ENCODE measurements at regions not wholly inside any gene's neighbourhood (a gene's known extent, or its start where the extent isn't known, plus 50 kb on each side); places are given as distances from the start of the nearest gene placed in this dataset.

GRCh38 chr4:54384152-54384551 lies 155.1 kb downstream of the PDGFRA start:
- DNase-seq (ENCODE audit: low read depth in 4 of 6, low spot score in 6 of 6), result no peak
- no peak overlapping the region for H3K4me3 ChIP-seq (ENCODE audit: low read depth, low read length)
- H3K27me3 ChIP-seq (ENCODE audit: control insufficient read depth, insufficient read depth, low read length), result no peaks in the 10 kb centered on the region
- H3K4me1 ChIP-seq (ENCODE audit: control insufficient read depth, insufficient read depth, low read length), result peaks cover 9% of the 10 kb centered on the region
- no peaks in the 10 kb centered on the region for H3K36me3 ChIP-seq (ENCODE audit: control insufficient read depth, insufficient read depth, low read length)
- H3K9me3 ChIP-seq (ENCODE audit: control insufficient read depth, insufficient read depth, low read length), result no peaks in the 10 kb centered on the region
- WGBS (ENCODE audit: insufficient coverage), result 93% methylated on average over 5 of the region's 5 CpGs
- no peak overlapping the region for H3K27ac ChIP-seq (ENCODE audit: low read depth, low read length)

GRCh38 chr4:54384563-54384962 lies 155.5 kb downstream of the PDGFRA start:
- Histone ChIP-seq H3K27me3 (ENCODE audit: control insufficient read depth, insufficient read depth, low read length) (no peaks in the 10 kb centered on the region), H3K4me1 (ENCODE audit: control insufficient read depth, insufficient read depth, low read length) (peaks cover 9% of the 10 kb centered on the region), H3K27ac (ENCODE audit: low read depth, low read length) (no peak overlapping the region), H3K4me3 (ENCODE audit: low read depth, low read length) (no peak overlapping the region), H3K36me3 (ENCODE audit: control insufficient read depth, insufficient read depth, low read length) (no peaks in the 10 kb centered on the region), H3K9me3 (ENCODE audit: control insufficient read depth, insufficient read depth, low read length) (no peaks in the 10 kb centered on the region)
- peak in 2 of 6 donors; percentile 45 to 55 for DNase-seq (ENCODE audit: low read depth in 4 of 6, low spot score in 6 of 6)
- 89% methylated on average over 2 of the region's 6 CpGs for WGBS (ENCODE audit: insufficient coverage)

DNA sequence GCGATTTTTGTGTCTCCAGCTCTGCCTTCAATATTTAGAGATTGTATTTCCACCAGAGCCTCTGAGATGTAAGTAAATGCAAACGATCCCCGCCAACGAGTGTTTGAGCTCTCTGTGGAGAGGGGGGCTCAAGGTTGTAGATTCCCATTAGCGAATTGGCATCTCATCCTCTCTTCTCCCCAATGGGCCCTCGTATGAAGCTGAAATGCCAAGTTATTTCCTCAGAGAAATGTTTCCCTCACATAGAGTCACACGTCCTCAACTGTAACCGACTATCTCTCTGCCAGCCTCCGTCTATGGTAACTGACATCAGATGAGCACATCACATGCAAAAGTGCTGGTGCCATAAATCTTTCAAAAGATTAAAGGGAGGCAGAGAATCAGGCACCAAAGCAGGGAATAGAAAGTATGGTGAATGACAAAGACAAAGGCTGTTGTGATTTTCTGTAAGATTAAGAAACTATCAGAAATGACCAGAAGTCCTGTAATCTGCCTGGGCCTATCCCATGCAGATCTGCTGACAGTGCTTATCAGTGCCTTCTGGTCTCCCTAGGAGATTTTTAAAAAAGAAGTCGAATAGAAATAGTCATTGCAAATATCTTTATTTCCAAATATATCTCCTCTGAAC lies 157.1 kb downstream of the PDGFRA start:
- WGBS (ENCODE audit: insufficient coverage), result 72% methylated on average over 4 of the region's 10 CpGs
- Histone ChIP-seq H3K4me3 (ENCODE audit: low read depth, low read length) (no peak overlapping the region), H3K4me1 (ENCODE audit: control insufficient read depth, insufficient read depth, low read length) (peaks cover 9% of the 10 kb centered on the region), H3K36me3 (ENCODE audit: control insufficient read depth, insufficient read depth, low read length) (no peaks in the 10 kb centered on the region), H3K9me3 (ENCODE audit: control insufficient read depth, insufficient read depth, low read length) (no peaks in the 10 kb centered on the region), H3K27me3 (ENCODE audit: control insufficient read depth, insufficient read depth, low read length) (no peaks in the 10 kb centered on the region), H3K27ac (ENCODE audit: low read depth, low read length) (no peak overlapping the region)
- DNase-seq (ENCODE audit: low read depth in 4 of 6, low spot score in 6 of 6), result peak in 1 of 6 donors; percentile 38

- DNase-seq (ENCODE audit: low read depth in 4 of 6, low spot score in 6 of 6), result no peak
- WGBS (ENCODE audit: insufficient coverage), result 100% methylated on average over 1 of the region's 1 CpG
- no peaks in the 10 kb centered on the region for H3K9me3 ChIP-seq (ENCODE audit: control insufficient read depth, insufficient read depth, low read length)
Observed at GRCh38 chr4:54386693-54387092, 157.6 kb downstream of the PDGFRA start.

GRCh38 chr4:54390670-54391069 lies 161.6 kb downstream of the PDGFRA start:
- Histone ChIP-seq H3K27me3 (ENCODE audit: control insufficient read depth, insufficient read depth, low read length) (no peaks in the 10 kb centered on the region), H3K4me1 (ENCODE audit: control insufficient read depth, insufficient read depth, low read length) (no peaks in the 10 kb centered on the region), H3K36me3 (ENCODE audit: control insufficient read depth, insufficient read depth, low read length) (no peaks in the 10 kb centered on the region), H3K4me3 (ENCODE audit: low read depth, low read length) (no peak overlapping the region), H3K9me3 (ENCODE audit: control insufficient read depth, insufficient read depth, low read length) (no peaks in the 10 kb centered on the region), H3K27ac (ENCODE audit: low read depth, low read length) (no peak overlapping the region)
- WGBS (ENCODE audit: insufficient coverage), result no CpG with 5 or more reads among the region's 3 CpGs
- DNase-seq (ENCODE audit: low read depth in 4 of 6, low spot score in 6 of 6), result no peak

More at GRCh38 chr4:54386693-54387092, 157.6 kb downstream of the PDGFRA start:
- no peaks in the 10 kb centered on the region for H3K27me3 ChIP-seq (ENCODE audit: control insufficient read depth, insufficient read depth, low read length)
- no peak overlapping the region for H3K27ac ChIP-seq (ENCODE audit: low read depth, low read length)
- H3K4me3 ChIP-seq (ENCODE audit: low read depth, low read length), result no peak overlapping the region
- H3K36me3 ChIP-seq (ENCODE audit: control insufficient read depth, insufficient read depth, low read length), result no peaks in the 10 kb centered on the region
- H3K4me1 ChIP-seq (ENCODE audit: control insufficient read depth, insufficient read depth, low read length), result peaks cover 9% of the 10 kb centered on the region

GRCh38 chr4:54391104-54391503 lies 162.0 kb downstream of the PDGFRA start:
- H3K9me3 ChIP-seq (ENCODE audit: control insufficient read depth, insufficient read depth, low read length), result no peaks in the 10 kb centered on the region
- H3K36me3 ChIP-seq (ENCODE audit: control insufficient read depth, insufficient read depth, low read length), result no peaks in the 10 kb centered on the region
- no peak for DNase-seq (ENCODE audit: low read depth in 4 of 6, low spot score in 6 of 6)
- 30% methylated on average over 1 of the region's 3 CpGs for WGBS (ENCODE audit: insufficient coverage)
- H3K4me3 ChIP-seq (ENCODE audit: low read depth, low read length), result no peak overlapping the region
- no peak overlapping the region for H3K27ac ChIP-seq (ENCODE audit: low read depth, low read length)
- no peaks in the 10 kb centered on the region for H3K4me1 ChIP-seq (ENCODE audit: control insufficient read depth, insufficient read depth, low read length)
- H3K27me3 ChIP-seq (ENCODE audit: control insufficient read depth, insufficient read depth, low read length), result no peaks in the 10 kb centered on the region

DNA sequence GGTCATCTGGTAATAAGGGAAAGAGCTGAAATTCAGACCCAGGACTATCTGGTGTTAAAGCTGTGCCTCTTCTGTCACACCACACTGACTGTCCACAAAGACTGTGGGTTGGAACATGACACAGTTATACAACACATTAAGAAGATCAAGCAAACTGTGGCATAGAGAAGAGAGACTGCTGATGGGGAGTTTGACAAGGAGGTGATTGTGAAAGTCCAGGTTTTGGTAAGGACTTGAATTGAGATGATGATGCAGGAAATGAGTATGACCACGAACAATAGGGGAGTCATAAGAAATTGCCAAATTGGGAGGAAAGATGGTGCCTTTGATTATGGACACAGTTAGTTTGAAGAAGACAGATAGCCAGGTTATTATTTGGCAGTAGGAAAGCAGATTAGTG lies 163.4 kb downstream of the PDGFRA start:
- H3K4me1 ChIP-seq (ENCODE audit: control insufficient read depth, insufficient read depth, low read length), result no peaks in the 10 kb centered on the region
- 67% methylated on average over 1 of the region's 1 CpG for WGBS (ENCODE audit: insufficient coverage)
- no peak overlapping the region for H3K27ac ChIP-seq (ENCODE audit: low read depth, low read length)
- H3K27me3 ChIP-seq (ENCODE audit: control insufficient read depth, insufficient read depth, low read length), result no peaks in the 10 kb centered on the region
- no peaks in the 10 kb centered on the region for H3K9me3 ChIP-seq (ENCODE audit: control insufficient read depth, insufficient read depth, low read length)
- no peak overlapping the region for H3K4me3 ChIP-seq (ENCODE audit: low read depth, low read length)
- no peaks in the 10 kb centered on the region for H3K36me3 ChIP-seq (ENCODE audit: control insufficient read depth, insufficient read depth, low read length)
- no peak for DNase-seq (ENCODE audit: low read depth in 4 of 6, low spot score in 6 of 6)

GRCh38 chr4:54393243-54393642 lies 164.2 kb downstream of the PDGFRA start:
- peak in 1 of 6 donors; percentile 47 for DNase-seq (ENCODE audit: low read depth in 4 of 6, low spot score in 6 of 6)
- H3K36me3 ChIP-seq (ENCODE audit: control insufficient read depth, insufficient read depth, low read length), result no peaks in the 10 kb centered on the region
- no peak overlapping the region for H3K27ac ChIP-seq (ENCODE audit: low read depth, low read length)
- H3K4me3 ChIP-seq (ENCODE audit: low read depth, low read length), result no peak overlapping the region
- no peaks in the 10 kb centered on the region for H3K4me1 ChIP-seq (ENCODE audit: control insufficient read depth, insufficient read depth, low read length)
- WGBS (ENCODE audit: insufficient coverage), result no CpG with 5 or more reads among the region's 4 CpGs
- no peaks in the 10 kb centered on the region for H3K27me3 ChIP-seq (ENCODE audit: control insufficient read depth, insufficient read depth, low read length)
- no peaks in the 10 kb centered on the region for H3K9me3 ChIP-seq (ENCODE audit: control insufficient read depth, insufficient read depth, low read length)

GRCh38 chr4:54395013-54395527 lies 166.0 kb downstream of the PDGFRA start:
- no peaks in the 10 kb centered on the region for H3K27me3 ChIP-seq (ENCODE audit: control insufficient read depth, insufficient read depth, low read length)
- no peaks in the 10 kb centered on the region for H3K4me1 ChIP-seq (ENCODE audit: control insufficient read depth, insufficient read depth, low read length)
- no peaks in the 10 kb centered on the region for H3K36me3 ChIP-seq (ENCODE audit: control insufficient read depth, insufficient read depth, low read length)
- no peak overlapping the region for H3K27ac ChIP-seq (ENCODE audit: low read depth, low read length)
- no peak for DNase-seq (ENCODE audit: low read depth in 4 of 6, low spot score in 6 of 6)
- no peak overlapping the region for H3K4me3 ChIP-seq (ENCODE audit: low read depth, low read length)
- 100% methylated on average over 2 of the region's 3 CpGs for WGBS (ENCODE audit: insufficient coverage)
- H3K9me3 ChIP-seq (ENCODE audit: control insufficient read depth, insufficient read depth, low read length), result no peaks in the 10 kb centered on the region

DNA sequence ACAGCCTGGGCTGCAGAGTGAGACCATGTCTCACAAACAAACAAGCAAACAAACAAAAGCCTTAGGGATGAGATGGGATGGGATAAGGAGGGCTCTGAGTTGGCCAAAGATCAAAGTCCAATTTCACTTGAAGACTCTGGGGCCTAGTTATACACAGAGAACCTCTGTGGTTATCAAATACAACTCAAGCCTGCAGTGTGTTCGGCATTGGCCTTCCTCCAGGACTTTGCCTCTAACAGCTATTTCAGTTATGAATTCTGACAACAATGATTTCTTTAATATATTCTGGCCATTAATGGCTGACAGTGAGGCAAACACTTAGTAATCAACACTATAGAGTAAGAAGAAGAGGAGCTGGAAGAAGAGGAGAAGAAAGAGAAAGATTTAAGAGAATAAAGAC lies 171.1 kb downstream of the PDGFRA start:
- no peaks in the 10 kb centered on the region for H3K9me3 ChIP-seq (ENCODE audit: control insufficient read depth, insufficient read depth, low read length)
- no CpG with 5 or more reads among the region's 1 CpG for WGBS (ENCODE audit: insufficient coverage)
- no peaks in the 10 kb centered on the region for H3K27me3 ChIP-seq (ENCODE audit: control insufficient read depth, insufficient read depth, low read length)
- H3K4me1 ChIP-seq (ENCODE audit: control insufficient read depth, insufficient read depth, low read length), result peaks cover 7% of the 10 kb centered on the region
- no peaks in the 10 kb centered on the region for H3K36me3 ChIP-seq (ENCODE audit: control insufficient read depth, insufficient read depth, low read length)
- no peak overlapping the region for H3K4me3 ChIP-seq (ENCODE audit: low read depth, low read length)
- peak overlapping the region; percentile 59 for H3K27ac ChIP-seq (ENCODE audit: low read depth, low read length)
- DNase-seq (ENCODE audit: low read depth in 4 of 6, low spot score in 6 of 6), result peak in 2 of 6 donors; percentile 51 to 61

Measured in spinal cord (tissue), 9 donors.